Colonic mucosa (tissue), 4 donors: ENCODE measurements at regions not wholly inside any gene's neighbourhood (a gene's known extent, or its start where the extent isn't known, plus 50 kb on each side); places are given as distances from the start of the nearest gene placed in this dataset.

Source experiments
- DNase-seq: peaks from one replicate; pipeline ENCODE4 v3.0.0-alpha.2; 2020
- H3K27ac ChIP-seq: fragments of 200-600 bp; one replicate; pipeline ENCODE4 v1.8.0; 2021
- H3K27me3 ChIP-seq: fragments of 200-600 bp; one replicate; pipeline ENCODE4 v1.8.0; 2021
- H3K36me3 ChIP-seq: fragments of 200-600 bp; one replicate; pipeline ENCODE4 v1.8.0; 2021
- H3K4me1 ChIP-seq: fragments of 200-600 bp; one replicate; pipeline ENCODE4 v1.8.0; 2021; ENCODE audit warnings: mild to moderate bottlenecking
- H3K4me3 ChIP-seq: fragments of 200-600 bp; one replicate; pipeline ENCODE4 v1.8.0; 2021
- H3K9ac ChIP-seq, 2 donors: one replicate each; pipeline ENCODE4 v1.7.0; 2013; ENCODE audit warnings: control low read depth in 2 of 2, low read depth in 2 of 2, low read length in 2 of 2
- H3K9me3 ChIP-seq: fragments of 200-600 bp; one replicate; pipeline ENCODE4 v1.8.0; 2021
- CTCF ChIP-seq: fragments of 200-600 bp; IDR thresholded peaks from one replicate; pipeline ENCODE4 v1.8.0; 2022; ENCODE audit warnings: antibody characterized with exemption, mild to moderate bottlenecking
- intact Hi-C: fragments of 100-400 bp; cut with DNase I; formaldehyde crosslinking; loops from one replicate; pipeline ENCODE4 v1.14.1; 2022
- donor health status: healthy.
- donor health status: DM: no; HTN: no; CAD: no.
- donor health status: DM: no; HTN: no; CAD: no.

GRCh38 chr3:34235096-34235495, 436.7 kb downstream of the PDCD6IP start:
- no peak for DNase-seq
- Histone ChIP-seq H3K9ac (no peak overlapping the region), H3K27ac (no peak overlapping the region), H3K4me3 (no peak overlapping the region), H3K4me1 (no peaks in the 10 kb centered on the region), H3K36me3 (no peaks in the 10 kb centered on the region), H3K27me3 (no peaks in the 10 kb centered on the region), H3K9me3 (no peaks in the 10 kb centered on the region)
- intact Hi-C loops = no loop called here
- TF ChIP-seq CTCF = no peak

- no peak for DNase-seq
- Histone ChIP-seq H3K27ac (no peak overlapping the region), H3K9ac (no peak overlapping the region), H3K4me1 (no peaks in the 10 kb centered on the region), H3K27me3 (no peaks in the 10 kb centered on the region), H3K36me3 (no peaks in the 10 kb centered on the region), H3K9me3 (no peaks in the 10 kb centered on the region), H3K4me3 (no peak overlapping the region)
- intact Hi-C loops = no loop called here
- TF ChIP-seq CTCF = no peak
Measured at GRCh38 chr3:34237946-34238345, 439.5 kb downstream of the PDCD6IP start.

GRCh38 chr3:34238407-34238806, 440.0 kb downstream of the PDCD6IP start:
- no peak for TF ChIP-seq CTCF
- intact Hi-C loops = no loop called here
- H3K27me3 ChIP-seq = no peaks in the 10 kb centered on the region
- no peaks in the 10 kb centered on the region for H3K36me3 ChIP-seq
- no peak for DNase-seq
- H3K9me3 ChIP-seq = no peaks in the 10 kb centered on the region
- no peak overlapping the region for H3K9ac ChIP-seq
- no peaks in the 10 kb centered on the region for H3K4me1 ChIP-seq
- H3K27ac ChIP-seq = no peak overlapping the region
- H3K4me3 ChIP-seq = no peak overlapping the region

GRCh38 chr3:34239287-34239686, 440.9 kb downstream of the PDCD6IP start:
- Histone ChIP-seq H3K4me3 (no peak overlapping the region), H3K36me3 (no peaks in the 10 kb centered on the region), H3K9me3 (no peaks in the 10 kb centered on the region), H3K9ac (no peak overlapping the region), H3K27me3 (no peaks in the 10 kb centered on the region), H3K27ac (no peak overlapping the region), H3K4me1 (no peaks in the 10 kb centered on the region)
- no peak for TF ChIP-seq CTCF
- intact Hi-C loops = no loop called here
- no peak for DNase-seq

- Histone ChIP-seq H3K9ac (no peak overlapping the region), H3K4me3 (no peak overlapping the region)
Measured at GRCh38 chr3:34239875-34240274, 441.4 kb downstream of the PDCD6IP start.

More at GRCh38 chr3:34239875-34240274, 441.4 kb downstream of the PDCD6IP start:
- intact Hi-C loops = no loop called here
- Histone ChIP-seq H3K36me3 (no peaks in the 10 kb centered on the region), H3K9me3 (no peaks in the 10 kb centered on the region), H3K27ac (no peak overlapping the region), H3K4me1 (no peaks in the 10 kb centered on the region), H3K27me3 (no peaks in the 10 kb centered on the region)
- TF ChIP-seq CTCF = no peak
- DNase-seq = no peak
